Neural crest cell (in vitro differentiated cells): ENCODE measurements at regions not wholly inside any gene's neighbourhood (a gene's known extent, or its start where the extent isn't known, plus 50 kb on each side); places are given as distances from the start of the nearest gene placed in this dataset.

Experiments used
- DNase-seq: peaks from one replicate; pipeline ENCODE4 v3.0.0; 2021; ENCODE audit warnings: low read depth, mixed read lengths, low spot score
- H3K27ac Mint-ChIP-seq: one replicate; pipeline ENCODE4 v1.8.0; 2021; ENCODE audit warnings: mild to moderate bottlenecking, mixed read lengths; ENCODE audit not compliant: unreplicated experiment
- H3K27me3 Mint-ChIP-seq: 2 replicates; pipeline ENCODE4 v1.8.0; 2021; ENCODE audit warnings: low read depth, mild to moderate bottlenecking, mixed read lengths
- H3K36me3 Mint-ChIP-seq: 2 replicates; pipeline ENCODE4 v1.8.0; 2021; ENCODE audit warnings: low read depth, mild to moderate bottlenecking, mixed read lengths
- H3K4me1 Mint-ChIP-seq: 2 replicates; pipeline ENCODE4 v1.8.0; 2021; ENCODE audit warnings: mixed read lengths
- H3K4me3 Mint-ChIP-seq: one replicate; pipeline ENCODE4 v1.8.0; 2021; ENCODE audit warnings: mild to moderate bottlenecking, mixed read lengths
- H3K9me3 Mint-ChIP-seq: 2 replicates; pipeline ENCODE4 v1.8.0; 2021; ENCODE audit warnings: mixed read lengths
- CTCF ChIP-seq: fragments of 200-600 bp; sonication (generic); conservative IDR thresholded peaks from 2 replicates; pipeline ENCODE4 v1.5.0; 2021; ENCODE audit warnings: antibody characterized with exemption, mild to moderate bottlenecking

- Mint-ChIP-seq H3K36me3 (no peaks in the 10 kb centered on the region), H3K27me3 (no peaks in the 10 kb centered on the region), H3K4me3 (no peak overlapping the region), H3K9me3 (peaks cover 4% of the 10 kb centered on the region), H3K4me1 (peaks cover 12% of the 10 kb centered on the region), H3K27ac (no peak overlapping the region)
- DNase-seq: no peak
- TF ChIP-seq CTCF: no peak
Measured at GRCh38 chr2:225293638-225294037, 105.9 kb upstream of the NYAP2 start.

- peaks cover 15% of the 10 kb centered on the region for H3K4me1 Mint-ChIP-seq
- no peak for TF ChIP-seq CTCF
Measured at GRCh38 chr2:225290757-225291400, 108.6 kb upstream of the NYAP2 start.

GRCh38 chr2:225289659-225290058 lies 109.9 kb upstream of the NYAP2 start:
- no peak for DNase-seq
- Mint-ChIP-seq H3K36me3 (no peaks in the 10 kb centered on the region), H3K9me3 (peaks cover 4% of the 10 kb centered on the region), H3K27me3 (no peaks in the 10 kb centered on the region), H3K4me3 (no peak overlapping the region), H3K4me1 (peaks cover 15% of the 10 kb centered on the region), H3K27ac (no peak overlapping the region)
- no peak for TF ChIP-seq CTCF

More at GRCh38 chr2:225290757-225291400, 108.6 kb upstream of the NYAP2 start:
- Mint-ChIP-seq H3K36me3 (no peaks in the 10 kb centered on the region), H3K4me3 (no peak overlapping the region), H3K27me3 (no peaks in the 10 kb centered on the region), H3K9me3 (peaks cover 4% of the 10 kb centered on the region), H3K27ac (no peak overlapping the region)
- DNase-seq: no peak

- H3K36me3 Mint-ChIP-seq: no peaks in the 10 kb centered on the region
- no peak overlapping the region for H3K4me3 Mint-ChIP-seq
- no peak for TF ChIP-seq CTCF
- DNase-seq: no peak
- no peak overlapping the region for H3K27ac Mint-ChIP-seq
- H3K4me1 Mint-ChIP-seq: peaks cover 16% of the 10 kb centered on the region
- H3K9me3 Mint-ChIP-seq: peaks cover 4% of the 10 kb centered on the region
- no peaks in the 10 kb centered on the region for H3K27me3 Mint-ChIP-seq
Measured at GRCh38 chr2:225288986-225289385, 110.5 kb upstream of the NYAP2 start.

GRCh38 chr2:225282858-225283710 lies 116.4 kb upstream of the NYAP2 start:
- Mint-ChIP-seq H3K4me1 (peaks cover 15% of the 10 kb centered on the region), H3K4me3 (no peak overlapping the region), H3K9me3 (peaks cover 6% of the 10 kb centered on the region), H3K27me3 (no peaks in the 10 kb centered on the region), H3K36me3 (no peaks in the 10 kb centered on the region), H3K27ac (peak overlapping the region; percentile 6)
- TF ChIP-seq CTCF: peak; percentile 76
- peak; percentile 24 for DNase-seq
